MM.1S (cell line): ENCODE measurements at regions not wholly inside any gene's neighbourhood (a gene's known extent, or its start where the extent isn't known, plus 50 kb on each side); places are given as distances from the start of the nearest gene placed in this dataset.

ENCODE experiments used
- EZH2 ChIP-seq: fragments of 300-600 bp; sonication (generic); optimal IDR thresholded peaks from 2 replicates; pipeline ENCODE3; 2017; ENCODE audit warnings: low read depth, mild to moderate bottlenecking, antibody characterized with exemption, low read length, mixed read lengths
- TF ChIP-seq, protein P1 (sequence below): fragments of 300-600 bp; sonication (generic); IDR thresholded peaks from 2 replicates; pipeline ENCODE4 v1.5.1; 2016; ENCODE audit warnings: antibody characterized with exemption, low read length, mixed read lengths

DNA sequence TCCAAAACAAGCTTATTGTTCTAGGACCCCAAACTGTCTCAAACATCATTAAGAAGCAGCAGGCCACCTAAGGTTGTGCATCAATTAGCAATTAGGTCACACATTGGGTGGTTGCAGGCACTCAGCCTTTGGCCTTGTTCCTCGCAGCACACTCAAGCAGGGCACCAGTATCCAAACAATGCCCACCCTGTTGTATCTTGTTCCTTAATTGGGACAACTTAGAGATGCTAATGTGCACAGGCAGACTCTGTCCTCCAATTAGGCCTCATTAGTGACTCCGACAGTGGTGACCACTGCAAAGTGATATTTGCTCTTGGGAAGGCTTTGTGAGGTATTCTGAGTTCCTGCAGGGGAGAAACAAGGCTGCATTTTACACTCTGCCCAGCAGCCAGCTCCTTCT is 515.1 kb upstream of the PTBP2 start:
- no peak for TF ChIP-seq EZH2
- TF ChIP-seq, protein P1, sequence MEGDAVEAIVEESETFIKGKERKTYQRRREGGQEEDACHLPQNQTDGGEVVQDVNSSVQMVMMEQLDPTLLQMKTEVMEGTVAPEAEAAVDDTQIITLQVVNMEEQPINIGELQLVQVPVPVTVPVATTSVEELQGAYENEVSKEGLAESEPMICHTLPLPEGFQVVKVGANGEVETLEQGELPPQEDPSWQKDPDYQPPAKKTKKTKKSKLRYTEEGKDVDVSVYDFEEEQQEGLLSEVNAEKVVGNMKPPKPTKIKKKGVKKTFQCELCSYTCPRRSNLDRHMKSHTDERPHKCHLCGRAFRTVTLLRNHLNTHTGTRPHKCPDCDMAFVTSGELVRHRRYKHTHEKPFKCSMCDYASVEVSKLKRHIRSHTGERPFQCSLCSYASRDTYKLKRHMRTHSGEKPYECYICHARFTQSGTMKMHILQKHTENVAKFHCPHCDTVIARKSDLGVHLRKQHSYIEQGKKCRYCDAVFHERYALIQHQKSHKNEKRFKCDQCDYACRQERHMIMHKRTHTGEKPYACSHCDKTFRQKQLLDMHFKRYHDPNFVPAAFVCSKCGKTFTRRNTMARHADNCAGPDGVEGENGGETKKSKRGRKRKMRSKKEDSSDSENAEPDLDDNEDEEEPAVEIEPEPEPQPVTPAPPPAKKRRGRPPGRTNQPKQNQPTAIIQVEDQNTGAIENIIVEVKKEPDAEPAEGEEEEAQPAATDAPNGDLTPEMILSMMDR, result no peak
